ENCODE measurements at regions not wholly inside any gene's neighbourhood (a gene's known extent, or its start where the extent isn't known, plus 50 kb on each side); places are given as distances from the start of the nearest gene placed in this dataset.
A peak's percentile ranks its signal among the peaks of the same experiment; 100 is the strongest.

GRCh38 chr3:190737446-190737845 is 125.0 kb downstream of the GMNC start:
- DNase-seq (ENCODE audit: low read depth, low spot score) = no peak
- Histone ChIP-seq H3K9me3 (ENCODE audit: low read depth, low read length) (no peaks in the 10 kb centered on the region), H3K9ac (ENCODE audit: insufficient read length) (no peak overlapping the region), H3K4me3 (no peak overlapping the region), H3K27ac (no peak overlapping the region), H3K36me3 (ENCODE audit: insufficient read depth, low read length) (no peaks in the 10 kb centered on the region)
- TF ChIP-seq EZH2 (IDR thresholded peaks at IDR 0.05) (no peak), POLR2AphosphoS5 (IDR thresholded peaks at IDR 0.05; ENCODE audit: borderline replicate concordance, low read depth, low read length) (no peak), FOXP2 (optimal IDR thresholded peaks at IDR 0.05; ENCODE audit: control extremely low read depth, extremely low read length, insufficient read depth) (no peak)

- DNase-seq (ENCODE audit: low read depth, low spot score) = no peak
- no peaks in the 10 kb centered on the region for H3K9me3 ChIP-seq (ENCODE audit: low read depth, low read length)
- H3K27ac ChIP-seq = no peak overlapping the region; the same call in 1 of the 2 replicates
- H3K9ac ChIP-seq (ENCODE audit: insufficient read length) = no peak overlapping the region
- no peaks in the 10 kb centered on the region for H3K36me3 ChIP-seq (ENCODE audit: insufficient read depth, low read length)
- no peak overlapping the region for H3K4me3 ChIP-seq
- TF ChIP-seq EZH2 (IDR thresholded peaks at IDR 0.05) = no peak
- no peak for TF ChIP-seq FOXP2 (optimal IDR thresholded peaks at IDR 0.05; ENCODE audit: control extremely low read depth, extremely low read length, insufficient read depth)
- no peak for TF ChIP-seq POLR2AphosphoS5 (IDR thresholded peaks at IDR 0.05; ENCODE audit: borderline replicate concordance, low read depth, low read length)
These were observed 128.0 kb downstream of the GMNC start for GRCh38 chr3:190734490-190734889.

GRCh38 chr3:190733591-190734146 is 128.8 kb downstream of the GMNC start:
- no peaks in the 10 kb centered on the region for H3K36me3 ChIP-seq (ENCODE audit: insufficient read depth, low read length)
- TF ChIP-seq POLR2AphosphoS5 (IDR thresholded peaks at IDR 0.05; ENCODE audit: borderline replicate concordance, low read depth, low read length) = no peak
- no peak for TF ChIP-seq EZH2 (IDR thresholded peaks at IDR 0.05)
- no peak for TF ChIP-seq FOXP2 (optimal IDR thresholded peaks at IDR 0.05; ENCODE audit: control extremely low read depth, extremely low read length, insufficient read depth)
- H3K9ac ChIP-seq (ENCODE audit: insufficient read length) = no peak overlapping the region
- DNase-seq (ENCODE audit: low read depth, low spot score) = no peak
- no peak overlapping the region for H3K27ac ChIP-seq
- no peak overlapping the region for H3K4me3 ChIP-seq
- H3K9me3 ChIP-seq (ENCODE audit: low read depth, low read length) = no peaks in the 10 kb centered on the region

GRCh38 chr3:190731596-190731995 is 130.9 kb downstream of the GMNC start:
- H3K36me3 ChIP-seq (ENCODE audit: insufficient read depth, low read length) = no peaks in the 10 kb centered on the region
- TF ChIP-seq EZH2 (IDR thresholded peaks at IDR 0.05) (no peak), FOXP2 (optimal IDR thresholded peaks at IDR 0.05; ENCODE audit: control extremely low read depth, extremely low read length, insufficient read depth) (no peak), POLR2AphosphoS5 (IDR thresholded peaks at IDR 0.05; ENCODE audit: borderline replicate concordance, low read depth, low read length) (no peak)
- H3K9me3 ChIP-seq (ENCODE audit: low read depth, low read length) = no peaks in the 10 kb centered on the region
- no peak overlapping the region for H3K27ac ChIP-seq
- no peak overlapping the region for H3K4me3 ChIP-seq
- H3K9ac ChIP-seq (ENCODE audit: insufficient read length) = no peak overlapping the region
- no peak for DNase-seq (ENCODE audit: low read depth, low spot score)

GRCh38 chr3:190728574-190729246 is 133.8 kb downstream of the GMNC start:
- no peak for DNase-seq (ENCODE audit: low read depth, low spot score)
- H3K4me3 ChIP-seq = no peak overlapping the region
- TF ChIP-seq POLR2AphosphoS5 (IDR thresholded peaks at IDR 0.05; ENCODE audit: borderline replicate concordance, low read depth, low read length) (no peak), FOXP2 (optimal IDR thresholded peaks at IDR 0.05; ENCODE audit: control extremely low read depth, extremely low read length, insufficient read depth) (no peak), EZH2 (IDR thresholded peaks at IDR 0.05) (no peak)
- no peak overlapping the region for H3K9ac ChIP-seq (ENCODE audit: insufficient read length)
- H3K27ac ChIP-seq = peak overlapping the region; percentile 45; the same call in 1 of the 2 replicates
- no peaks in the 10 kb centered on the region for H3K9me3 ChIP-seq (ENCODE audit: low read depth, low read length)
- no peaks in the 10 kb centered on the region for H3K36me3 ChIP-seq (ENCODE audit: insufficient read depth, low read length)

- DNase-seq (ENCODE audit: low read depth, low spot score) = no peak
- H3K9ac ChIP-seq (ENCODE audit: insufficient read length) = no peak overlapping the region
- no peak overlapping the region for H3K4me3 ChIP-seq
- H3K9me3 ChIP-seq (ENCODE audit: low read depth, low read length) = no peaks in the 10 kb centered on the region
- no peaks in the 10 kb centered on the region for H3K36me3 ChIP-seq (ENCODE audit: insufficient read depth, low read length)
- TF ChIP-seq POLR2AphosphoS5 (IDR thresholded peaks at IDR 0.05; ENCODE audit: borderline replicate concordance, low read depth, low read length) (no peak), EZH2 (IDR thresholded peaks at IDR 0.05) (no peak)
- no peak overlapping the region for H3K27ac ChIP-seq
These were observed 140.2 kb downstream of the GMNC start for GRCh38 chr3:190722181-190722905.

- no peak for TF ChIP-seq FOXP2 (optimal IDR thresholded peaks at IDR 0.05; ENCODE audit: control extremely low read depth, extremely low read length, insufficient read depth)
- TF ChIP-seq POLR2AphosphoS5 (IDR thresholded peaks at IDR 0.05; ENCODE audit: borderline replicate concordance, low read depth, low read length) = no peak
- no peak for TF ChIP-seq EZH2 (IDR thresholded peaks at IDR 0.05)
- Histone ChIP-seq H3K9me3 (ENCODE audit: low read depth, low read length) (no peaks in the 10 kb centered on the region), H3K27ac (no peak overlapping the region), H3K9ac (ENCODE audit: insufficient read length) (no peak overlapping the region), H3K36me3 (ENCODE audit: insufficient read depth, low read length) (no peaks in the 10 kb centered on the region), H3K4me3 (no peak overlapping the region)
- DNase-seq (ENCODE audit: low read depth, low spot score) = no peak
These were observed 141.2 kb downstream of the GMNC start for GRCh38 chr3:190721330-190721729.

GRCh38 chr3:190718671-190719070 is 143.8 kb downstream of the GMNC start:
- no peak for DNase-seq (ENCODE audit: low read depth, low spot score)
- Histone ChIP-seq H3K9ac (ENCODE audit: insufficient read length) (no peak overlapping the region), H3K9me3 (ENCODE audit: low read depth, low read length) (no peaks in the 10 kb centered on the region), H3K4me3 (no peak overlapping the region), H3K36me3 (ENCODE audit: insufficient read depth, low read length) (no peaks in the 10 kb centered on the region), H3K27ac (no peak overlapping the region)
- TF ChIP-seq FOXP2 (optimal IDR thresholded peaks at IDR 0.05; ENCODE audit: control extremely low read depth, extremely low read length, insufficient read depth) (no peak), POLR2AphosphoS5 (IDR thresholded peaks at IDR 0.05; ENCODE audit: borderline replicate concordance, low read depth, low read length) (no peak), EZH2 (IDR thresholded peaks at IDR 0.05) (no peak)
